ENCODE measurements at regions not wholly inside any gene's neighbourhood (a gene's known extent, or its start where the extent isn't known, plus 50 kb on each side); places are given as distances from the start of the nearest gene placed in this dataset.

GRCh38 chr11:69400771-69401590 lies 80.5 kb upstream of the LINC01488 start:
- no peak overlapping the region for H3K27ac Mint-ChIP-seq
- no peak overlapping the region for H3K4me3 Mint-ChIP-seq
- H3K9me3 Mint-ChIP-seq = peaks cover 2 to 6% (median 5%) of the 10 kb centered on the region in 3 donors
- peaks cover 3% of the 10 kb centered on the region for H3K27me3 Mint-ChIP-seq
- peaks cover 0 to 10% (median 7%) of the 10 kb centered on the region in 3 donors for H3K4me1 Mint-ChIP-seq
- peaks cover 1% of the 10 kb centered on the region for H3K36me3 Mint-ChIP-seq

GRCh38 chr11:69401715-69402114 lies 79.7 kb upstream of the LINC01488 start:
- peaks cover 3% of the 10 kb centered on the region for H3K27me3 Mint-ChIP-seq
- peaks cover 2 to 6% (median 5%) of the 10 kb centered on the region in 3 donors for H3K9me3 Mint-ChIP-seq

GRCh38 chr11:69402251-69402887 lies 79.1 kb upstream of the LINC01488 start:
- H3K4me1 Mint-ChIP-seq = peaks cover 0 to 10% (median 7%) of the 10 kb centered on the region in 3 donors
- H3K4me3 Mint-ChIP-seq = peak overlapping the region in 1 of 4 donors; percentile 61
- no peak overlapping the region for H3K27ac Mint-ChIP-seq

More at GRCh38 chr11:69401715-69402114, 79.7 kb upstream of the LINC01488 start:
- peak overlapping the region in 1 of 3 donors; percentile 55 for H3K27ac Mint-ChIP-seq
- H3K4me3 Mint-ChIP-seq = peak overlapping the region in 2 of 4 donors; percentile 43 to 50
- peaks cover 0 to 10% (median 7%) of the 10 kb centered on the region in 3 donors for H3K4me1 Mint-ChIP-seq
- peaks cover 1% of the 10 kb centered on the region for H3K36me3 Mint-ChIP-seq

DNA sequence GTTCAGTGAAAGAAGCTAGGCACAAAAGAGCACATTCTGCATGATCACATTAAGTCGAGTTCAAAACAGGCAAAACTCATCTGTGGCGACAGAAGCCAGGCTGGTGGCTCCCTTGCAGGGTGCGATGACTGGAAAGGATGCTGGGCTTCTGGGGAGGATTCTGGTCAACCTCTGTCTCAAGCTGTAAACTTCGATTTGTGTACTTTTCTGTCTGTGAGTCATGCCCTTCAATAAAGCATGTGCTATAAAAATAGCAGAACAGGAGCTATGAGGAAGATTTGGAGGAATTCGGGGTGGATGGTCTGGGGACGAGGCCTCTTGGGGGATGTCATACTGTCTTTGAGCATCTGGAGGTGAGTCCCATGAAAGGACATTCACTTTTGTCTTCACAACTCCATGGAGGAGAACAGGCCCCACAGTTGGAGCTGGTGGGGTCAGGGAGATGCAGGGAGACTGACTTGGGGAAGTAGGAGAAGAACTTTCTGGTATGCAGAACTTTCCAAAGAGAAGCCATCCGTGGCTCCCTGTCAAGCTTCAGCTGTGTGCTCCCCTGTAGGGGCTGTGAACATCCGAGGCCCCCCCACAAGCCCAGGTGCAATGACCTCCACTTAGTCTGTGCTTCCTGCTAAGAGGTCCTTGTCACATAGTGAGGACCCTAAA lies 77.8 kb upstream of the LINC01488 start:
- H3K4me3 Mint-ChIP-seq = no peak overlapping the region
- peaks cover 2 to 6% (median 5%) of the 10 kb centered on the region in 3 donors for H3K9me3 Mint-ChIP-seq
- H3K27ac Mint-ChIP-seq = no peak overlapping the region
- H3K27me3 Mint-ChIP-seq = peaks cover 3% of the 10 kb centered on the region
- no peaks in the 10 kb centered on the region for H3K36me3 Mint-ChIP-seq
- peaks cover 0 to 10% (median 7%) of the 10 kb centered on the region in 3 donors for H3K4me1 Mint-ChIP-seq

More at GRCh38 chr11:69402251-69402887, 79.1 kb upstream of the LINC01488 start:
- Mint-ChIP-seq H3K9me3 (peaks cover 2 to 6% (median 5%) of the 10 kb centered on the region in 3 donors), H3K27me3 (peaks cover 3% of the 10 kb centered on the region), H3K36me3 (peaks cover 1% of the 10 kb centered on the region)

DNA sequence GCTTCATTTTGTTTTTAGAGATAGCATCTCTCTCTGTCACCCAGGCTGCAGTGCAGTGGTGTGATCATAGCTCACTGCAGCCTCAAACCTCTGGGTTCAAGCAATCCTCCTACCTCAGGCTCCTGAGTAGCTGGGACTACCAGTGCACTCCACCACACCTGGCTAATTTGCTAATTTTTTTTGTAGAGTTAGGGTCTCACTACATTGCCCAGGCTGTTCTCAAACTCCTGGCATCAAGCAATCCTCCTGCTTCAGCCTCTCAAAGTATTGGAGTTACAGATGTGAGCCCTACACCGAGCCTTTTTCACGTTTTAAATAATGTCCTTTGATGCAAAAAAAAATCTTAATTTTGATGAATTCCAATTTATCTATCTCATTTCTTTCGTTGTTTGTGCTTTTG lies 75.4 kb upstream of the LINC01488 start:
- peaks cover 11% of the 10 kb centered on the region for H3K27me3 Mint-ChIP-seq
- H3K9me3 Mint-ChIP-seq = peaks cover 2 to 6% (median 5%) of the 10 kb centered on the region in 3 donors
- peak overlapping the region in 1 of 4 donors; percentile 18 for H3K4me3 Mint-ChIP-seq
- H3K36me3 Mint-ChIP-seq = no peaks in the 10 kb centered on the region
- H3K4me1 Mint-ChIP-seq = peaks cover 0 to 12% (median 6%) of the 10 kb centered on the region in 3 donors
- no peak overlapping the region for H3K27ac Mint-ChIP-seq

- no peaks in the 10 kb centered on the region for H3K36me3 Mint-ChIP-seq
- H3K27ac Mint-ChIP-seq = peak overlapping the region in 1 of 3 donors; percentile 71
- H3K27me3 Mint-ChIP-seq = peaks cover 23% of the 10 kb centered on the region
- H3K4me3 Mint-ChIP-seq = no peak overlapping the region
- peaks cover 0 to 4% (median 3%) of the 10 kb centered on the region in 3 donors for H3K9me3 Mint-ChIP-seq
- H3K4me1 Mint-ChIP-seq = peaks cover 0 to 4% (median 2%) of the 10 kb centered on the region in 3 donors
These were observed 71.4 kb upstream of the LINC01488 start for GRCh38 chr11:69409812-69410645.

GRCh38 chr11:69411257-69411924 lies 70.1 kb upstream of the LINC01488 start:
- no peak overlapping the region for H3K4me3 Mint-ChIP-seq
- peaks cover 0 to 2% (median 2%) of the 10 kb centered on the region in 3 donors for H3K4me1 Mint-ChIP-seq
- no peak overlapping the region for H3K27ac Mint-ChIP-seq

GRCh38 chr11:69413015-69413801 lies 68.3 kb upstream of the LINC01488 start:
- H3K27ac Mint-ChIP-seq = no peak overlapping the region
- H3K4me1 Mint-ChIP-seq = peaks cover 0 to 2% (median 2%) of the 10 kb centered on the region in 3 donors
- H3K27me3 Mint-ChIP-seq = peaks cover 23% of the 10 kb centered on the region
- no peak overlapping the region for H3K4me3 Mint-ChIP-seq
- peaks cover 0 to 3% (median 2%) of the 10 kb centered on the region in 3 donors for H3K9me3 Mint-ChIP-seq
- H3K36me3 Mint-ChIP-seq = no peaks in the 10 kb centered on the region

More at GRCh38 chr11:69411257-69411924, 70.1 kb upstream of the LINC01488 start:
- H3K9me3 Mint-ChIP-seq = peaks cover 0 to 3% (median 2%) of the 10 kb centered on the region in 3 donors
- H3K36me3 Mint-ChIP-seq = no peaks in the 10 kb centered on the region
- peaks cover 23% of the 10 kb centered on the region for H3K27me3 Mint-ChIP-seq

- Mint-ChIP-seq H3K27ac (no peak overlapping the region), H3K36me3 (no peaks in the 10 kb centered on the region), H3K27me3 (peaks cover 23% of the 10 kb centered on the region), H3K4me1 (peaks cover 0 to 2% (median 2%) of the 10 kb centered on the region in 3 donors), H3K9me3 (peaks cover 0 to 3% (median 2%) of the 10 kb centered on the region in 3 donors), H3K4me3 (no peak overlapping the region)
These were observed 67.5 kb upstream of the LINC01488 start for GRCh38 chr11:69413993-69414392.

DNA sequence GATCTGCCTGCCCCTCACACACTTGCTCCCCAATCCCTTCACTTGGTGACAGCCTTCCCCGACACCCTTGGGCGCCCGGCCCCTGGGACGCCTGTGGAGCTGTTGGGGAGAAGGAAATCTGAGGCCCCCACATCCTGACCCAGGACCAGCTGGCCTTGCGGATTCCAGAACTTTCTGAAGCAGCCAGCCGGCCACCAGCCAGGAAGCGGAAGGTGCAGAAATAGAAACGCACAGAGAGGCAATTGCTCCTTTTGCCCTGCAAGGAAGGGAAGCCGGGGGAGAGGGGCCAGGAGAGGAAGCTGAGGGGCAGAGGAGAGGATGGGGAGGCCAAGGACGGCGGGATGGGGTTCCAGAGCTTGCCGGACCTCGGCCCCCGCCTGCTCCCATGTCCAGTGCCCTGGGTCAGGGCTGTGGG lies 66.7 kb upstream of the LINC01488 start:
- Mint-ChIP-seq H3K9me3 (peaks cover 0 to 3% (median 2%) of the 10 kb centered on the region in 3 donors), H3K36me3 (no peaks in the 10 kb centered on the region), H3K27me3 (peaks cover 22% of the 10 kb centered on the region)

DNA sequence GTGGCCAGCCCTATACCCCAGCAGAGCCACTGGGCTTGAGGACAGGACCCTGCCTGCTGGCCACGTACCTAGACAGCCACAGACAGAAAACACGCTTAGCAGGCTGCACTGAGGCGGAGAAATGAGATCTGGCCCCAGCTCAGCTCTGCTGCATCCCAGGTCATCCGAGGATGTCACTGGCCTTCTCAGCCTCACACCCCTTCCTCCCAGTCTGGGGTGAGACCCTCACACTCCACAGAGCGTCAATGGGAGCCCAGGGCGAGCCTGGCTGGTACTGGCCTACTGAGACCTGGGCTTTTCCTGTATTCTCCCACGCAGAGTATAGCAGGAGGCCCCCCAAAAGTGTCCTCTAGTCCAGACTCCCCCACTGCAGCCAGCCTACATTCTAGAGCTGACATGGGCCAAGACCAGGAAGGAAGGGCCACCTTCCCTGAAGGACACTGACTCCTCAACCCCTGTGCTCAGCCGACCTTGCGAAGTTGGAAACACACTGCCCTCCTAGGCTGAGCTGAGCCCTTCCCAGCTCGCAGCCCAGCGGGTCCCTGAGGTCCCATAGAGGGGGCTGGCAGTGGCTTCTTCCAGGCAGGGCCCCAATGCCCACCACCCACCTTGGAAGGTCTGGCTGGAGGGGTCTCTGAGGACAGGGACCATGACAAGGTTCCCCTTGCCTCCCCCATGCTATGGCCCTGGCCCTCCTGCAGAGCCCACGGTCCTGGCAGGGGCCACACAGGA lies 65.9 kb upstream of the LINC01488 start:
- H3K4me3 Mint-ChIP-seq = no peak overlapping the region
- H3K36me3 Mint-ChIP-seq = peaks cover 2% of the 10 kb centered on the region
- peaks cover 18% of the 10 kb centered on the region for H3K27me3 Mint-ChIP-seq
- peaks cover 0 to 2% (median 0%) of the 10 kb centered on the region in 3 donors for H3K4me1 Mint-ChIP-seq
- H3K27ac Mint-ChIP-seq = no peak overlapping the region
- H3K9me3 Mint-ChIP-seq = peaks cover 0 to 3% (median 2%) of the 10 kb centered on the region in 3 donors

More for the DNA sequence above, 66.7 kb upstream of the LINC01488 start:
- peaks cover 0 to 2% (median 2%) of the 10 kb centered on the region in 3 donors for H3K4me1 Mint-ChIP-seq
- peak overlapping the region in 1 of 3 donors; percentile 39 for H3K27ac Mint-ChIP-seq
- H3K4me3 Mint-ChIP-seq = no peak overlapping the region

GRCh38 chr11:69416143-69416515 lies 65.3 kb upstream of the LINC01488 start:
- Mint-ChIP-seq H3K4me1 (no peaks in the 10 kb centered on the region), H3K27me3 (peaks cover 15% of the 10 kb centered on the region), H3K27ac (no peak overlapping the region), H3K36me3 (peaks cover 2% of the 10 kb centered on the region), H3K9me3 (peaks cover 0 to 3% (median 2%) of the 10 kb centered on the region in 3 donors), H3K4me3 (no peak overlapping the region)

Measured in IgD-negative memory B cell (primary cell).